H9 (cell line): ENCODE measurements at regions not wholly inside any gene's neighbourhood (a gene's known extent, or its start where the extent isn't known, plus 50 kb on each side); places are given as distances from the start of the nearest gene placed in this dataset.

Experiments
- DNase-seq: peaks from one replicate; pipeline ENCODE4 v3.0.0-alpha.2; 2017
- H2AFZ ChIP-seq: one replicate; pipeline ENCODE4 v1.6.1; 2013; ENCODE audit warnings: mild to moderate bottlenecking, low read length, control low read depth, moderate library complexity
- H2AK5ac ChIP-seq: 2 replicates; pipeline ENCODE4 v1.6.1; 2013; ENCODE audit warnings: low read length, control low read depth, mixed read lengths; ENCODE audit not compliant: insufficient read length
- H2BK120ac ChIP-seq: one replicate; pipeline ENCODE4 v1.6.1; 2013; ENCODE audit warnings: low read depth, mild to moderate bottlenecking, low read length, control low read depth, inconsistent platforms; ENCODE audit not compliant: poor library complexity, severe bottlenecking
- H2BK12ac ChIP-seq: 2 replicates; pipeline ENCODE4 v1.6.1; 2013; ENCODE audit warnings: low read length, control low read depth, mixed read lengths, low read depth; ENCODE audit not compliant: insufficient read length
- H2BK15ac ChIP-seq: 2 replicates; pipeline ENCODE4 v1.6.1; 2013; ENCODE audit warnings: low read depth, low read length, control low read depth
- H2BK20ac ChIP-seq: one replicate; pipeline ENCODE4 v1.6.1; 2013; ENCODE audit warnings: low read depth, mild to moderate bottlenecking, low read length, control low read depth, inconsistent platforms; ENCODE audit not compliant: poor library complexity, severe bottlenecking
- H2BK5ac ChIP-seq: 2 replicates; pipeline ENCODE4 v1.6.1; 2013; ENCODE audit warnings: low read length, control low read depth, mixed read lengths; ENCODE audit not compliant: insufficient read length
- H3K14ac ChIP-seq: 2 replicates; pipeline ENCODE4 v1.6.1; 2013; ENCODE audit warnings: low read length, control low read depth; ENCODE audit not compliant: insufficient read depth
- H3K18ac ChIP-seq: 2 replicates; pipeline ENCODE4 v1.6.1; 2013; ENCODE audit warnings: low read depth, mild to moderate bottlenecking, mixed read lengths, low read length, control low read depth; ENCODE audit not compliant: insufficient read length
- H3K23ac ChIP-seq: 2 replicates; pipeline ENCODE4 v1.6.1; 2013; ENCODE audit warnings: low read length, control low read depth, mixed read lengths, low read depth; ENCODE audit not compliant: insufficient read length
- H3K23me2 ChIP-seq: 2 replicates; pipeline ENCODE4 v1.6.1; 2013; ENCODE audit warnings: low read depth, mild to moderate bottlenecking, mixed read lengths, low read length, control low read depth; ENCODE audit not compliant: insufficient read length, poor library complexity, severe bottlenecking
- H3K27ac ChIP-seq: 2 replicates; pipeline ENCODE4 v1.5.1; 2013; ENCODE audit warnings: low read length, control low read depth, mixed read lengths, low read depth; ENCODE audit not compliant: insufficient read length
- H3K27me3 ChIP-seq: 2 replicates; pipeline ENCODE4 v1.6.1; 2013; ENCODE audit warnings: low read length, control low read depth, inconsistent platforms; ENCODE audit not compliant: insufficient read depth
- H3K4ac ChIP-seq: 2 replicates; pipeline ENCODE4 v1.6.1; 2013; ENCODE audit warnings: low read depth, mild to moderate bottlenecking, control low read depth, inconsistent platforms, low read length, moderate library complexity
- H3K4me1 ChIP-seq: 2 replicates; pipeline ENCODE4 v1.6.1; 2013; ENCODE audit warnings: low read length, control low read depth, inconsistent platforms; ENCODE audit not compliant: insufficient read depth
- H3K4me2 ChIP-seq: 2 replicates; pipeline ENCODE4 v1.6.1; 2013; ENCODE audit warnings: low read length, control low read depth, mixed read lengths; ENCODE audit not compliant: insufficient read length, insufficient read depth
- H3K56ac ChIP-seq: 2 replicates; pipeline ENCODE4 v1.6.1; 2013; ENCODE audit warnings: low read depth, mild to moderate bottlenecking, mixed read lengths, low read length, control low read depth; ENCODE audit not compliant: insufficient read length
- H3K79me1 ChIP-seq: 2 replicates; pipeline ENCODE4 v1.6.1; 2013; ENCODE audit warnings: low read depth, mild to moderate bottlenecking, moderate library complexity, low read length, control low read depth, inconsistent platforms; ENCODE audit not compliant: insufficient read depth, poor library complexity, severe bottlenecking
- H3K79me2 ChIP-seq: 2 replicates; pipeline ENCODE4 v1.6.1; 2013; ENCODE audit warnings: low read length, control low read depth, inconsistent platforms; ENCODE audit not compliant: insufficient read depth
- H3K9ac ChIP-seq: 2 replicates; pipeline ENCODE4 v1.6.1; 2013; ENCODE audit warnings: low read length, control low read depth, mixed read lengths; ENCODE audit not compliant: insufficient read length; ENCODE audit errors: extremely low read depth
- H3K9me3 ChIP-seq: one replicate; pipeline ENCODE4 v1.6.1; 2013; ENCODE audit warnings: low read depth, low read length, inconsistent platforms; ENCODE audit not compliant: control insufficient read depth
- H3T11ph ChIP-seq: one replicate; pipeline ENCODE4 v1.6.1; 2013; ENCODE audit warnings: mild to moderate bottlenecking, low read length, control low read depth, inconsistent platforms
- H4K20me1 ChIP-seq: one replicate; pipeline ENCODE4 v1.6.1; 2013; ENCODE audit not compliant: control insufficient read depth, insufficient read length, insufficient read depth
- H4K5ac ChIP-seq: 2 replicates; pipeline ENCODE4 v1.6.1; 2013; ENCODE audit warnings: low read depth, mild to moderate bottlenecking, mixed read lengths, low read length, control low read depth; ENCODE audit not compliant: insufficient read length
- H4K8ac ChIP-seq: replicated peaks from 2 replicates; pipeline ENCODE4 v1.6.1; 2013; ENCODE audit warnings: low read length, control low read depth, mixed read lengths, low read depth; ENCODE audit not compliant: insufficient read length
- H4K91ac ChIP-seq: 2 replicates; pipeline ENCODE4 v1.6.1; 2013; ENCODE audit warnings: low read depth, mild to moderate bottlenecking, moderate library complexity, mixed read lengths, low read length, control low read depth; ENCODE audit not compliant: insufficient read length
- H3K27ac Mint-ChIP-seq, 3 experiments: 2 replicates in 2 of 3; 3 replicates in 1 of 3; pipeline ENCODE4 v1.8.0; 2020 to 2021; ENCODE audit warnings: mixed read lengths in 3 of 3, mild to moderate bottlenecking in 1 of 3, moderate library complexity in 1 of 3
- H3K27me3 Mint-ChIP-seq: 2 replicates; pipeline ENCODE4 v1.8.0; 2021; ENCODE audit warnings: low read depth, mild to moderate bottlenecking, moderate library complexity, mixed read lengths
- H3K36me3 Mint-ChIP-seq, 3 experiments: 2 replicates in 2 of 3; 3 replicates in 1 of 3; pipeline ENCODE4 v1.8.0; 2020 to 2021; ENCODE audit warnings: low read depth in 3 of 3, mixed read lengths in 3 of 3; ENCODE audit not compliant: insufficient read depth in 1 of 3
- H3K4me1 Mint-ChIP-seq, 2 experiments: 2 replicates each; pipeline ENCODE4 v1.8.0; 2020; ENCODE audit warnings: mixed read lengths in 2 of 2
- H3K4me3 Mint-ChIP-seq, 2 experiments: 2 replicates in 1 of 2; 3 replicates in 1 of 2; pipeline ENCODE4 v1.8.0; 2020 to 2021; ENCODE audit warnings: mild to moderate bottlenecking in 2 of 2, mixed read lengths in 2 of 2, moderate library complexity in 1 of 2
- H3K9me3 Mint-ChIP-seq, 2 experiments: 2 replicates in 1 of 2; 3 replicates in 1 of 2; pipeline ENCODE4 v1.8.0; 2020; ENCODE audit warnings: mild to moderate bottlenecking in 2 of 2, mixed read lengths in 2 of 2, moderate library complexity in 1 of 2
- CTCF ChIP-seq: fragments of 200-600 bp; sonication (generic); conservative IDR thresholded peaks from 3 replicates; pipeline ENCODE4 v1.8.0; 2021; ENCODE audit warnings: antibody characterized with exemption, mild to moderate bottlenecking
- WGBS: extraction: QIAGEN DNeasy Blood & Tissue Kit; methylation state at CpG from one replicate; pipeline ENCODE4 v1.1.7; 2013; ENCODE audit warnings: missing lambda C conversion rate, low lambda C conversion rate, mixed read lengths; ENCODE audit not compliant: insufficient read length; ENCODE audit errors: extremely low coverage; 5-methylcytosine and 5-hydroxymethylcytosine counted together

GRCh38 chr2:5569256-5569655 is 122.9 kb upstream of the SOX11 start:
- no peak overlapping the region for H3T11ph ChIP-seq
- H3K9me3 Mint-ChIP-seq, result no peaks in the 10 kb centered on the region; a peak in 1 of 5 replicates
- no peak overlapping the region for H2BK15ac ChIP-seq
- no peak overlapping the region for H4K5ac ChIP-seq
- H3K9ac ChIP-seq, result no peak overlapping the region
- H2BK20ac ChIP-seq, result no peak overlapping the region
- H3K4me2 ChIP-seq, result no peak overlapping the region
- WGBS, result no CpG with 5 or more reads among the region's 5 CpGs
- no peak overlapping the region for H2BK120ac ChIP-seq
- no peaks in the 10 kb centered on the region for H3K4me1 ChIP-seq
- no peaks in the 10 kb centered on the region for H3K27me3 ChIP-seq
- DNase-seq, result no peak
- H3K23me2 ChIP-seq, result no peaks in the 10 kb centered on the region
- H3K36me3 Mint-ChIP-seq, result no peaks in the 10 kb centered on the region
- no peak overlapping the region for H4K8ac ChIP-seq
- no peak overlapping the region for H2AFZ ChIP-seq
- H4K20me1 ChIP-seq, result no peaks in the 10 kb centered on the region
- H2AK5ac ChIP-seq, result no peak overlapping the region
- no peak overlapping the region for H3K18ac ChIP-seq
- H2BK12ac ChIP-seq, result no peak overlapping the region
- no peak overlapping the region for H3K56ac ChIP-seq
- H3K4ac ChIP-seq, result no peak overlapping the region
- no peak for TF ChIP-seq CTCF
- no peaks in the 10 kb centered on the region for H3K79me2 ChIP-seq
- H4K91ac ChIP-seq, result no peak overlapping the region
- H3K9me3 ChIP-seq, result no peaks in the 10 kb centered on the region
- no peak overlapping the region for H3K27ac ChIP-seq
- H3K79me1 ChIP-seq, result no peaks in the 10 kb centered on the region
- no peak overlapping the region for H3K23ac ChIP-seq
- no peak overlapping the region for H3K4me3 Mint-ChIP-seq
- no peak overlapping the region for H2BK5ac ChIP-seq
- no peaks in the 10 kb centered on the region for H3K27me3 Mint-ChIP-seq
- peaks cover 5 to 7% of the 10 kb centered on the region in 2 experiments for H3K4me1 Mint-ChIP-seq
- H3K27ac Mint-ChIP-seq, result no peak overlapping the region; a peak in 1 of 7 replicates
- H3K14ac ChIP-seq, result no peak overlapping the region
